VCaP (cell line): ENCODE measurements at regions not wholly inside any gene's neighbourhood (a gene's known extent, or its start where the extent isn't known, plus 50 kb on each side); places are given as distances from the start of the nearest gene placed in this dataset.
"Not testable (repeated sequence)": the region's sequence is repeated elsewhere in the genome, so short reads cannot be mapped to it uniquely, and the experiment has no call there.

Experiments
- H3K27ac ChIP-seq: fragments of 450-650 bp; 2 replicates; pipeline ENCODE4 v1.5.1; 2017
- TF ChIP-seq, protein P1 (sequence below): fragments of 450-650 bp; conservative IDR thresholded peaks from 2 replicates; pipeline ENCODE4 v1.5.1; 2017; ENCODE audit warnings: mild to moderate bottlenecking, moderate library complexity

DNA sequence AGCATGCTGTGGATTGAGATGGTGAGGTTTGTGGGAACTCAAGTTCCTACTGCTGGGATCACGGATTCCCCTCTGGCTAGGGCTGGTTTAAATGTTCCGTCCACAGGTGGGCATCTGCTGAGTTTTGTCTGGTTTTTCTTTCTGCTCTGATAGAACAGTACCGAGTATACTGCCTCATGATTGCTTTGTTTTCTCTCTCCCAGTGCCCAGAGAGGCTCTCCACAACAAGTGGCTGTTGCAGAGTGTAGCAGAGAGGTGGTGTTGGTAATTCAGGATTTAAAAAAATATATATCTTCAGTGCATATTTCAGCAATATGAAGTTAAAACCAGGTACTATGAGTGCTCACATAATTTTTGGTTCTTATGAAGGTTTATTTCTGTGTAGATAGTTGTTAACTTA is 213.7 kb downstream of the TEX13C start:
- TF ChIP-seq, protein P1, sequence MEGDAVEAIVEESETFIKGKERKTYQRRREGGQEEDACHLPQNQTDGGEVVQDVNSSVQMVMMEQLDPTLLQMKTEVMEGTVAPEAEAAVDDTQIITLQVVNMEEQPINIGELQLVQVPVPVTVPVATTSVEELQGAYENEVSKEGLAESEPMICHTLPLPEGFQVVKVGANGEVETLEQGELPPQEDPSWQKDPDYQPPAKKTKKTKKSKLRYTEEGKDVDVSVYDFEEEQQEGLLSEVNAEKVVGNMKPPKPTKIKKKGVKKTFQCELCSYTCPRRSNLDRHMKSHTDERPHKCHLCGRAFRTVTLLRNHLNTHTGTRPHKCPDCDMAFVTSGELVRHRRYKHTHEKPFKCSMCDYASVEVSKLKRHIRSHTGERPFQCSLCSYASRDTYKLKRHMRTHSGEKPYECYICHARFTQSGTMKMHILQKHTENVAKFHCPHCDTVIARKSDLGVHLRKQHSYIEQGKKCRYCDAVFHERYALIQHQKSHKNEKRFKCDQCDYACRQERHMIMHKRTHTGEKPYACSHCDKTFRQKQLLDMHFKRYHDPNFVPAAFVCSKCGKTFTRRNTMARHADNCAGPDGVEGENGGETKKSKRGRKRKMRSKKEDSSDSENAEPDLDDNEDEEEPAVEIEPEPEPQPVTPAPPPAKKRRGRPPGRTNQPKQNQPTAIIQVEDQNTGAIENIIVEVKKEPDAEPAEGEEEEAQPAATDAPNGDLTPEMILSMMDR, result no peak

DNA sequence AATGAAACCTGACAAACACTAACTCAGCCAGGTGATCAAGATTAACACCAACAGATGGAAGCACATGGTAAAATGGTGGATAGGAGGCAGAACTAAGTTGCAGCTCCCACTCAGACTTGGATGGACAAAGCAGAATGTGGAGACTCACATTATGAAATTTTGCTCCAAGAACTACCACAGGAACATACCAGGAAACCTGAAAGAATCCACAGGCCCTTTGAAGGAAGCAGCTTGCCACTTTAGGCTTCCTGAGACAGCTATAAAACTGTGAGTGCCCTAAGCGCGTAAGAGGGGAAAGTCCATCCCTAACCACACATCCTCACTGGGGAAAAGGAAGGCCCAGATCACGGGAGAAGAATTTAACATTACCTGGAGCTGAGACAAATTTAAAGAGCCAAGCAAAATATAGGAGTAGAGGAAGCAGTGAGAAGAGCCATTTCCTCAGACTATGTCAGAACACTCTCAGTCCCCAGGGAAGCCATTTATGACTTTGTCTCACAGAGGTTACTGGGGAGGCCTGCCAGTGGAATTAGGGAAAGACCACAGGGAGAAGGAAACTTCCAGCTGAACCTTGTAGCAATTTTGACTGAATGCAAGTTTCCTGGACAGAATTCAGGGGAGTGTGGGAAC is 224.5 kb downstream of the TEX13C start:
- no peak overlapping the region for H3K27ac ChIP-seq
- TF ChIP-seq, protein P1, result no peak

More for the DNA sequence above, 213.7 kb downstream of the TEX13C start:
- no peak overlapping the region for H3K27ac ChIP-seq

DNA sequence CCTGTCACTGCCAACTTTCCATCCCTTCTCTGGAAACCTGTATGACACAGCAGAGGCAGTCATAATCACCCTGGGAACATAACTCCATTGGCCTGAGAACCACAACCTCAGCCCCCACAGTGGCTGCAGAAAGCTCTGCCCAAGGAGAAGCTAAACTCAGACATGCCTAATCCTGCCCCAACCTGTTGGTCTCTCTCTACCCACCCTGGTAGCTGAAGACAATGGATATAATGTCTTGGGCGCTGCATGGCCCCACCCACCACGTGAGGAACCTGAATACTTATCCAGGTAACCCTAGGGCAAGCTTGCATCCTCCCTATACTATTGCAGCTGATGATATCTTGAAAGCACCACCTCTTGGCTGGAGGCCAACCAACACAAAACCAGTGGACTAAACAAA is 225.2 kb downstream of the TEX13C start:
- no peak overlapping the region for H3K27ac ChIP-seq
- TF ChIP-seq, protein P1, result no peak

DNA sequence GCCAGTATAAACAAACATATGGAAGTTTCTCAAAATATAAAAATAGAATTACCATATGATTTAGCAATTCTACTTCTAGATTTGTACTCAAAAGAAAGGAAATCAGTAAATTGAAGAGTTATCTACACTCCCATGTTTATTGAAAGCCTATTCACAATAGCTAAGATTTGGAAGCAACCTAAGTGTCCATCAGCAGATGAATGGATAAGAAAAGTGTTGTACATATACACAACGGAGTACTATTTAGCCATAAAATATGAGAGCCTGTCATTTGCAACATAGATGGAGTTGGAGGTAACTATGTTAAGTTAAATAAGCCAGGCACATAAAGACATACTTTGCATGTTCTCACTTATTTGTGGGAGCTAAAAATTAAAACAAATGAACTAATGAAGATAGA is 257.8 kb downstream of the TEX13C start:
- H3K27ac ChIP-seq, result no peak overlapping the region
- TF ChIP-seq, protein P1, result no peak

DNA sequence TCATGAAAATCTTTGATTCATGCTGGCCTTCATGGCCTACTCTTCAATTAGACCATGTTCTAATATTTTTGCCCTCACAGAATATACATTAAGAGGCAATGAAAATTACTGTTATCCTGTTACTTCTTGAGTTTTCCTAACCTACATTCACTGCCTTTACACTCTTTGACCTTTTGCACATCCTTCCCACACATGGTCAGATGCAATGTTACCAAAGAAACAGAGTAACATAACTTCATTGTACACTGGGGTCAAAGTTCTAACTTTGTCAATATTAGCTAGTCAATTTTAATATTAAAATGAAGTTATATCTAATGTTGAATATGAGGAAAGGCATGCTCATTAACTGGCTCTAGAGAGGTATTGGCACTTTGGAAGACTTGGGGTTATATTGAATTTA is 284.8 kb downstream of the TEX13C start:
- TF ChIP-seq, protein P1, result no peak
- no peak overlapping the region for H3K27ac ChIP-seq

DNA sequence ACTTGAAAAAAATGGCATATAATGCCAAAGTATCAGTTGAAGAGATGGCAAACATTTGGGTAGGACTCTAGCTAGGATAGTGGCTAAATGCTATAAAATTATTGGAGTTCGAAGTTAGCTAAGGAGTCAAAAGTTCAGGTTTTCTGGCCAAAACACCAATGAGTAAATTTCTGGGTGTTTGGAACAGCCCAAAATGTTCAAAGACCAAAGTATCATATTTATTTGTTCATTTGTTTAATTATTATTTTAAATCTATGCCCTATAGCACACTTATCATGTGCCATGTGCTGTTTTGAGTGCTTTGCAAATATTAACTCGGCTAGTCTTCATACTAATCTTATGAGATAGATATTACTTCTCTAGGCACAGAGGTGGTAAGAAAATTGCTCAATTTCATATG is 285.5 kb downstream of the TEX13C start:
- no peak overlapping the region for H3K27ac ChIP-seq
- TF ChIP-seq, protein P1, result no peak

DNA sequence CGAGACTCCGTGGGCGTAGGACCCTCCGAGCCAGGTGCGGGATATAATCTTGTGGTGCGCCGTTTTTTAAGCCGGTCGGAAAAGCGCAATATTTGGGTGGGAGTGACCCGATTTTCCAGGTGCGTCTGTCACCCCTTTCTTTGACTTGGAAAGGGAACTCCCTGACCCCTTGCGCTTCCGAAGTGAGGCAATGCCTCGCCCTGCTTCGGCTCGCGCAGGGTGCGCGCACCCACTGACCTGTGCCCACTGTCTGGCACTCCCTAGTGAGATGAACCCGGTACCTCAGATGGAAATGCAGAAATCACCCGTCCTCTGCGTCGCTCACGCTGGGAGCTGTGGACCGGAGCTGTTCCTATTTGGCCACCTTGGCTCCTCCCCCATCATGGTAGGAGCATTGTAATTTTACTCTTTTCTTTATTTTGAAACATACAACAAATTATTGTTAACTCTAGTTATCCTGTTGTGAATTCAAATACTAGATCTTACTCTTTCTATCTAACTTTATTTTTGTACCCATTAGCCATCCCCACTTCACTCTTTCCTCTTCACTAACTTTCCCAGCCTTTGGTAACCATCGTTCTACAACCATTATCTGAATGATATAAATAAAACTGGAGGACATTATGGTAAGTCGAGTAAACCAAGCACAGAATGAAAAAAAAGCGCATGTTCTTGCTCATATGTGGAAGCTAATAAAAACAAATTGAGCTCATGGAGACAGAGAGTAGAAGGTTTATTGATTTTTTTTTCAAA is 295.1 kb downstream of the TEX13C start:
- H3K27ac ChIP-seq, result not testable (repeated sequence)
